ENCODE measurements at regions not wholly inside any gene's neighbourhood (a gene's known extent, or its start where the extent isn't known, plus 50 kb on each side); places are given as distances from the start of the nearest gene placed in this dataset.

- TF ChIP-seq POLR2A (IDR thresholded peaks at IDR 0.05; ENCODE audit: extremely low read depth, insufficient read length): no peak
- TF ChIP-seq MYC (IDR thresholded peaks at IDR 0.05; ENCODE audit: low read depth, low read length): no peak
- no peak for TF ChIP-seq MAX (IDR thresholded peaks at IDR 0.05; ENCODE audit: low read depth, low read length)
- TF ChIP-seq CTCF (IDR thresholded peaks at IDR 0.05; ENCODE audit: low read depth, low read length): no peak
- H3K4me3 ChIP-seq (ENCODE audit: low read depth, low read length): no peak overlapping the region
- DNase-seq (ENCODE audit: low read depth): no peak
These were observed 626.5 kb upstream of the TBL1XR1 start for GRCh38 chr3:177823701-177824189.

- H3K4me3 ChIP-seq (ENCODE audit: low read depth, low read length): no peak overlapping the region
- no peak for TF ChIP-seq CTCF (IDR thresholded peaks at IDR 0.05; ENCODE audit: low read depth, low read length)
- no peak for TF ChIP-seq POLR2A (IDR thresholded peaks at IDR 0.05; ENCODE audit: extremely low read depth, insufficient read length)
- no peak for TF ChIP-seq MAX (IDR thresholded peaks at IDR 0.05; ENCODE audit: low read depth, low read length)
- no peak for DNase-seq (ENCODE audit: low read depth)
These were observed 627.0 kb upstream of the TBL1XR1 start for GRCh38 chr3:177824190-177824786.

GRCh38 chr3:177824841-177825240 is 627.6 kb upstream of the TBL1XR1 start:
- TF ChIP-seq CTCF (IDR thresholded peaks at IDR 0.05; ENCODE audit: low read depth, low read length) (no peak), MAX (IDR thresholded peaks at IDR 0.05; ENCODE audit: low read depth, low read length) (no peak), MYC (IDR thresholded peaks at IDR 0.05; ENCODE audit: low read depth, low read length) (no peak), POLR2A (IDR thresholded peaks at IDR 0.05; ENCODE audit: extremely low read depth, insufficient read length) (no peak)
- no peak for DNase-seq (ENCODE audit: low read depth)

GRCh38 chr3:177826253-177826652 is 629.0 kb upstream of the TBL1XR1 start:
- DNase-seq (ENCODE audit: low read depth): no peak
- no peak overlapping the region for H3K4me3 ChIP-seq (ENCODE audit: low read depth, low read length)
- no peak for TF ChIP-seq MYC (IDR thresholded peaks at IDR 0.05; ENCODE audit: low read depth, low read length)
- TF ChIP-seq CTCF (IDR thresholded peaks at IDR 0.05; ENCODE audit: low read depth, low read length): no peak
- TF ChIP-seq MAX (IDR thresholded peaks at IDR 0.05; ENCODE audit: low read depth, low read length): no peak
- no peak for TF ChIP-seq POLR2A (IDR thresholded peaks at IDR 0.05; ENCODE audit: extremely low read depth, insufficient read length)

More at GRCh38 chr3:177824841-177825240, 627.6 kb upstream of the TBL1XR1 start:
- H3K4me3 ChIP-seq (ENCODE audit: low read depth, low read length): no peak overlapping the region

GRCh38 chr3:177827511-177828207 is 630.4 kb upstream of the TBL1XR1 start:
- H3K4me3 ChIP-seq (ENCODE audit: low read depth, low read length): no peak overlapping the region
- TF ChIP-seq CTCF (IDR thresholded peaks at IDR 0.05; ENCODE audit: low read depth, low read length) (no peak), MAX (IDR thresholded peaks at IDR 0.05; ENCODE audit: low read depth, low read length) (no peak), POLR2A (IDR thresholded peaks at IDR 0.05; ENCODE audit: extremely low read depth, insufficient read length) (no peak), MYC (IDR thresholded peaks at IDR 0.05; ENCODE audit: low read depth, low read length) (no peak)
- no peak for DNase-seq (ENCODE audit: low read depth)
